NB4 (cell line): ENCODE measurements at regions not wholly inside any gene's neighbourhood (a gene's known extent, or its start where the extent isn't known, plus 50 kb on each side); places are given as distances from the start of the nearest gene placed in this dataset.

ENCODE experiments used
- POLR2A ChIP-seq: IDR thresholded peaks from 2 replicates; pipeline ENCODE4 v1.6.1; 2011; ENCODE audit warnings: mild to moderate bottlenecking; ENCODE audit not compliant: insufficient read length; ENCODE audit errors: extremely low read depth
- TF ChIP-seq, protein P1 (sequence below): IDR thresholded peaks from one replicate; pipeline ENCODE4 v1.5.1; 2012; ENCODE audit warnings: low read depth, low read length
- TF ChIP-seq, protein P2 (sequence below): IDR thresholded peaks from 2 replicates; pipeline ENCODE4 v1.6.1; 2011; ENCODE audit warnings: low read depth, low read length

DNA sequence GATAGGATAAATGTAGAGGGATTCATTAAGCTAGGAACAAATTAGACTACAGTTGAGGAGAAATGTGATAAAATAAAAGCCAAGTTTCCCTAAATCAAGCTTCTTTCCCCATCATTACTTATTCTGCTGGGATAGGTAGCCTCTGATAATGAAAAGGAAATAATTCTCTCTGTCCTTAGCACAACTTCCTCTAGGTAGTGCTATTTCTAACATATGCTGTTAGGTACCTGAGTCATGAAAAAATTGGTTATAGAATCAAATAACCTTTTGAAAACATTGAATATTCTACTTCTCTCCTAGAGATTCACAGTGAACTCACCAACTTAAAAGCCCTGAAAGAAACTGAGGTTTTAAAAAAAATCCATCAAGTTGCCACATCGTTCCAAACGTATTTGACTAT is 1793.1 kb downstream of the EFNA5 start:
- no peak for TF ChIP-seq POLR2A
- TF ChIP-seq, protein P1, sequence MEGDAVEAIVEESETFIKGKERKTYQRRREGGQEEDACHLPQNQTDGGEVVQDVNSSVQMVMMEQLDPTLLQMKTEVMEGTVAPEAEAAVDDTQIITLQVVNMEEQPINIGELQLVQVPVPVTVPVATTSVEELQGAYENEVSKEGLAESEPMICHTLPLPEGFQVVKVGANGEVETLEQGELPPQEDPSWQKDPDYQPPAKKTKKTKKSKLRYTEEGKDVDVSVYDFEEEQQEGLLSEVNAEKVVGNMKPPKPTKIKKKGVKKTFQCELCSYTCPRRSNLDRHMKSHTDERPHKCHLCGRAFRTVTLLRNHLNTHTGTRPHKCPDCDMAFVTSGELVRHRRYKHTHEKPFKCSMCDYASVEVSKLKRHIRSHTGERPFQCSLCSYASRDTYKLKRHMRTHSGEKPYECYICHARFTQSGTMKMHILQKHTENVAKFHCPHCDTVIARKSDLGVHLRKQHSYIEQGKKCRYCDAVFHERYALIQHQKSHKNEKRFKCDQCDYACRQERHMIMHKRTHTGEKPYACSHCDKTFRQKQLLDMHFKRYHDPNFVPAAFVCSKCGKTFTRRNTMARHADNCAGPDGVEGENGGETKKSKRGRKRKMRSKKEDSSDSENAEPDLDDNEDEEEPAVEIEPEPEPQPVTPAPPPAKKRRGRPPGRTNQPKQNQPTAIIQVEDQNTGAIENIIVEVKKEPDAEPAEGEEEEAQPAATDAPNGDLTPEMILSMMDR, result no peak
- TF ChIP-seq, protein P2, sequence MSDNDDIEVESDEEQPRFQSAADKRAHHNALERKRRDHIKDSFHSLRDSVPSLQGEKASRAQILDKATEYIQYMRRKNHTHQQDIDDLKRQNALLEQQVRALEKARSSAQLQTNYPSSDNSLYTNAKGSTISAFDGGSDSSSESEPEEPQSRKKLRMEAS, result no peak
